AG20443 (cell line): ENCODE measurements at regions not wholly inside any gene's neighbourhood (a gene's known extent, or its start where the extent isn't known, plus 50 kb on each side); places are given as distances from the start of the nearest gene placed in this dataset.

Source experiments
- DNase-seq: peaks from one replicate; pipeline ENCODE4 v3.0.0; 2012; ENCODE audit warnings: low spot score, mixed read lengths

DNA sequence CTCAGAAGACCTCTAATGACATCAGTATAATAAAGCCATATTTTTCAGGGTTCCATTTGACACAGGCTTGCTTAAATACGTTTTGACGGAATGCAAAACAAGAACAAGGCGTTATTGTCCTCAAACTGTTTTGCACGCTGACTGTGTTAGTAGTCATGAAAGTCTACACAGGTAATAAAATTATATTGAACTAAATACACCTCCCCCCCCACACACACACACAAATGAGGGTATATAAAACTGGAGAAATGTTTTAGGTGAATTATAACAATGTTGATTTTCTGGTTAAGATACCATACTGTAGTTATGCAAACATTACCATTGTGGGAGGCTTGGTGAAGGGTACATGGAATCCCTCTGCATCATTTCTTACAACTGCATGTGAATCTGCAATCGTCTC, 257.1 kb upstream of the ARRDC4 start:
- DNase-seq = no peak

DNA sequence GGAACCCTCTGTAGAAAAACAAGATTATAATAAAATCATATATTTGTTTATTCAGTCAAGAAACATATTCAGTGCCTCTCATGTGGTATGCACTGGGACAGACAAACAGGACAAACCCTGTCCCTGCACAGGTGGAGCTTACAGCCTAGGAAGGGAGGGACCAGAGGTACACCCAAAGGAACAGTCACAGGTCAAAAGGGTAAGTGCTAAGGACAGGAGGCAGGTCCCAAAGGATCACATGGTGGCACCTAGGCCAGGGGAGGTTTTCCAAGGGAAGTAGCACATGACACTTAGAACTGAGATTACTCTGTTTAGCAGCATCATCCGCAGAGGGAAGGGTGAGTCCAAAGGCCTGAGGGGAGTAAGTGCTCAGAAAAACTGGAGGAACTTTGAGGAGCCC, 254.4 kb upstream of the ARRDC4 start:
- DNase-seq = no peak

DNA sequence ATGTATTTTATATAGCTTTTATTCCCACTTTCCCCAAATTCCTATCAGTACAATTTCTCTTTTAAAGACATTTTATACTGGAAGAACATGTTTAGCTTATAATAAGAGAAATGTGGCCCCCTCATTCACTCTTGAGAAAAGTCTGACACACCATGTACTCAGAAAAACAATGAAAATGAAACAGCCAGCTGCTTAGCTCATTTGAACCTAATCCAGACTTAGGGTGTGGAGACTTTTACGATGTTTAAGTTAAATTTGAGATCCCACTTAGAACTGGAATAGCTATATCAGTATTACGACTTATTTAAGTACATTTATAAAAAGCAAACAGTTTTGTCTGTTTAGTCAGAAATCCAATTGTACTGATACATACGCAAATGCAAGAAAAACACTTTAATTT, 252.3 kb upstream of the ARRDC4 start:
- DNase-seq = no peak

DNA sequence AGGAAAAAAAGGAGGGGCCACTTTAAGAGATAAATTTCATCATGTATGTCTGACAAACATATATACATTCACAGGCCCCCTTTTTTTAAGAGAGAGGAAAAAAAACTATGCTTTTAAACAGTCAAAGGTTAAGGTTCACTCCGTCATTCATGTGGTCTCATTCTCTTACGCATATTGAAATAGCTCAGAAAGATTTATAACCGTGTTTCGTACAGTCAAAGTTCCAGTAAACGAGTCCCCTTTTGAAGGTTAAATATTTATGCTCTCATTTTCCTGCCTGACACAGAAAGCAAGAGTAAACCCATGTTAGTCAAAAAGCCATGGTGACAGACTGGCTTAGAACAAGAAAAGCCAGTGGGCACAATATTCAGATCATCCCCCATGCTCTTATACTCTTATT, 248.0 kb upstream of the ARRDC4 start:
- no peak for DNase-seq

DNA sequence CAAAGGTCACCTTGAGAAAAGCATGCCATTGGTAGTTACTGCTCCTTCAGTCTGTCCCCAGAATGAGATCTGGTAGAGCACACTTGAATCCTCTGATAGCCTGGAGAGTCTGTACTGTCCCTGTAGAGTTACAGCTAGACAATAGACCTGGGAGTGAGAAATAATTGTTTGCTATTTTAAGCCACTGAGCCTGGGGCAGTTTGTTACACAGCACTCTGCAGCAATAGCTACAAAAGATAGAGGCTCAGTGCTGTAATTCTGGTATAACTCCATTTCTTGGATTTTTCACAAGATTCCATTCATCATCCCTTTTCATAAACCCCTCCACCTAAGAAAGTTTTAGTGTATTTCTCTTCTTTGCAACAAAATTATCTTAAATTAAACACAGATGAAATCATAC, 242.7 kb upstream of the ARRDC4 start:
- DNase-seq = no peak

DNA sequence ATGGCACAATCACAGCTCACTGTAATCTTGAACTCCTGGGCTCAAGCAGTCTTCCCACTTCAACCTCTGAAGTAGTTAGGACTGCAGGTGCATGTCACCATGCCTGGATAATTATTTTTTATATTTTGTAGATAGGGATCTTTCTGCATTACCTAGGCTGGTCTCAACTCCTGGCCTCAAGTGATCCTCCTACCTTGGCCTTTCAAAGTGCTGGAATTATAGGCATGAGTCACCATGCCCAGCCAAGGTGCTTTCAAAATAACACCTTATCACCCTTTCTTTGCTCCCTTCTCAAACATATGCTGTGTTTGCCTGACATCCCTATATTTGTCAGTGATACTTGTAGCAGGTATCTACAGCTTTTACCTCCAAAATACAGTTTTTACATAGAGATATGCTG, 242.0 kb upstream of the ARRDC4 start:
- DNase-seq = no peak

DNA sequence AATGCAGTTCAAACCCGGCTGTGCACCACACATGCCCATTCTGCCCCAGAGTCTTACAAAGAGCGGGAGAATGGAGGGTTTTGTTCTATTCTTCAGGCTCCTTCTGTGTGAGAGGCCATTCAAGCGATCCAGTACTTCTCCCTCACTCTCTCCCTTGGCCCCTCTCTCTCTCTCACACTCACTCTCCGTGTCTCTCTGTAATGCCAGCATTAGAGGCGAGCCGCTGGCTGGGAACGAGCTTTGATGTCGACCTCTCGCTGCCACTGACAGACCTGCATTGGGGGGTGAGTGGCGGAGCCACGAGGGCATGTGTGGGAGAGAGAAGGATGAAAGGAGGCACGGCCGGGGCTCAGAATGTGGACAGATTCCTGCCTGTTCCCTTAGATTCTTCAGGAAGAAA, 231.7 kb upstream of the ARRDC4 start:
- DNase-seq = no peak

DNA sequence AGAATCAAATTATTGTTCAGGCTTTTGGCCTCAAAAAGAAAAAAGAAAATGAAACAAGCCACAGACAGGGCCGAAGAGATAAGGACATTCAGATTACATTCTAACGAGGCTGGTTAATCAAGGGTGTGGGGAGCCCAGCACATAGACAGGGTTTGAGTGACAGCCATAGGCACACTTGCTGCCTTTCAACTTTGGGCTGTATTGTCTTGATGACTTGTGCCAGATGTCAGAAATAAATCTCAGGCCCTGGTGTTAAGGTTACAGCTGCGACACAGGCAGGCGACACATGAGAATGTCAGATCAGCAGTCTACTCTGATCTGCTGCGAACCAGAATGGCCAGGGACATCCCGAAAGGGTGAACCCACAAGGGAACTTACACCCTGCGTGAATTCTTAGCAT, 231.2 kb upstream of the ARRDC4 start:
- no peak for DNase-seq

DNA sequence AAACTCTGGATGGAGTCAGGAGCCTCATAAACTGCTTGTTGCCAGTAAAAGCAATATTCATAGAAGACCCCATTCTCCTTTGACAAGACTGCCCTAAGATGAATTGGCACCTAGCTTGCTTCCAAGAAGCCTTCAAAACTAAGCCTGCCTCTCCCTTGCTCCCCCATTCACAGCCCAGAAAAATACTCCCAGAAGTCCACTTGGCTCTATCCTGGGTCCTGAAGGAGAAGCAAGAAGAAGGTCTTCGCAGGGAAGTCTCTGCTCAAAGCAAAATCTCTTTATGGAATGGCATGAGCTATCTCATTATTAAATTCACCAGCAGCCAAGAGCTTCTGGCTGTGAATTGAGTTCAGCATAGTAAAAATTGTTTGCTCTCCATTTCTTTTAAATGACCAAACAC, 230.2 kb upstream of the ARRDC4 start:
- no peak for DNase-seq

DNA sequence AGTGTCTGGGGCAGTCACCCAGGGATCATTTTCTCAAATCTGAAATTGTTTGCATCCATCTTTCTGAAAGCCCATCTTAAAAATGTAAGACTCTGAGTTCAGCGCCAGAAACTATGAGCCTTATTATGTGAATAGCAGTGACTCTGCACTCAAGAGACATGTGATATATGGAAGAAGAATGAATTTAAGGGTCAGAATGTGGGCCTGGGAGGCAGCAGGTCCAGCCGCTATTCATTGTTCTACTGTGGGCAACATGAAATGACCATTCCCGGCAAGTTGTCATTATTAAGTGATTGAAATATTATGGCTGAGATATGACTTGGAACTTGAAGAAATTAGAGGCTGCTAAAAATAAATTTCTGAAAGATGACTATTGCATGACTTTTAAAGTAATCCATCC, 228.6 kb upstream of the ARRDC4 start:
- DNase-seq = no peak

DNA sequence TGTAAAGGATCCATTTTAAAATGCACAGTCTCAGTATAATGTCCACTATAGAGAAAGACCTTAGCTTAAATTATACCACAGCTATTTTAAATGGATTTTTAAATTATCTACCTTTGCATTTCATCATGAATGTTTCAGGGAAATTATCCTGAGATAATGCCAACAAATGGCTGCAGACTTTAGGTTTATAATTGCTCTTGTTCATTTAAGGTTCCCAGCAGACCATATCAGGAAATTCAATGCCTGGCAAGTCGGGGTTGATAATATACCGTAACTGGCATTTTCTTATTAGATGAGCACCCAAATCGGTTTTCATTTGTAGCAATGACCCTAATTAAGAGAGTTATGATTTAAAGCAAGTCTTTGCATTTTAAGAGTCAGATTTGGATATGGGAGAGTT, 227.1 kb upstream of the ARRDC4 start:
- no peak for DNase-seq

DNA sequence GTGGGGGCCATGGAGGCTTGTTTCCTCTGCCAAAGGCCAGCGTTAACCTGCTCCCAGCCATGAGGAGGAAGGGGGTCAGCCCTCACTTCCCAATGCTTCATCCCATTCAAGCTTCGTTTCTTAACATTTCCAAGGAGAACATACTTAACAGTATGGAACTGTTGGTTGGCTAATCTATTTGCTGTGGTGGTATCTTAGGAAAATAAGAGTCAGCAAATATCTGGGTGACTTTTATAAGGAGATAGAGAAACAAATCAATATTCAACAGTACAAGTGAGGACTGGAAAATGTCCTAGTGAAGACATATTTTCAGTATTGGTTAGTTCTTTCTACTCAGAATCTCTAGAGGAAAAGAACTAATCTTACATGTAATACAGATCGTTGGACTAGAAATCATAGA, 223.8 kb upstream of the ARRDC4 start:
- no peak for DNase-seq

DNA sequence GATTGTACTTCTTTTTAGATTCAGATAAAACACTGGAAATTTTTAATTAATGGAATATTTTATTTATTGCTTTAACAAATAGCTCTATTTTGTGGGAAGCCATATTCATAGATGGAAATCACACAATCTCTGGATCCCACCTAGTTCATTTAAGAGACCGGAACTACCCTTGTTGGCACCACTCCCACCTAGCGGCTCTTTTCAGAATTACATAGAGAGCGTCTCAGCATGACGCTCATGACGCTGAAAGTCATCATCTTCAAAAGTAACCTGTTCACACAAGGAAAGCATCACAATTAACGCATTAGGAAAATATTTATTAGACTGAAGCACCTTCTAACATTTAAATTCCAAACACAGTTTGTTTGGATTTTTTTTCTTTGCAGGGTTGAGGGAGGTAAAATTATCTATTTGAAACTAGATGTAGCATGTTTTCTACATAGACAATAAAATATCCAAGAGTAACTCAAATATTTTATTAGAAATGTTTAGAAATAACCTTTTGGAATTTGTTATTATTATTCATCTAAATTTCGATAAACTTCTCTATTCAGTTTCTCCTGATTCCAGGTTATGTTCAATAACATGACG, 214.9 kb upstream of the ARRDC4 start:
- DNase-seq = no peak

DNA sequence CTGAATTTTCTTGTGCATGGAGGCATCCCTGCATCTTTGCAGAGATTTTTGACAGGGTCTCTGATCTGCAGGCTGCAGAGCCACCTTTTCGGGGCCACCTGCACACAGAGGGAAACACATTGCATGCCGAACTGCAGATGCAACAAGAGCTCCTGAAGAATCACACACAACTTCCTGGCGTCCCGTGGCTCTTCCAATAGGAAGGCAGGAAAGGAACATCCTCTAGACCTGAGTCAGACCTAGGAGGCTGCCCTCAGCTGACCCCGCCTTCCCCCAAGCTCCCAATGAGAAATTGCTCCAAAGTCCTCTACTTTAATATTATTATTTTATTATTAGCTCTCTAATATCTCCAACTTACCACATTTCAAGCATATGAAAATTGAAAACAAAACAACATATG, 213.2 kb upstream of the ARRDC4 start:
- DNase-seq = no peak

DNA sequence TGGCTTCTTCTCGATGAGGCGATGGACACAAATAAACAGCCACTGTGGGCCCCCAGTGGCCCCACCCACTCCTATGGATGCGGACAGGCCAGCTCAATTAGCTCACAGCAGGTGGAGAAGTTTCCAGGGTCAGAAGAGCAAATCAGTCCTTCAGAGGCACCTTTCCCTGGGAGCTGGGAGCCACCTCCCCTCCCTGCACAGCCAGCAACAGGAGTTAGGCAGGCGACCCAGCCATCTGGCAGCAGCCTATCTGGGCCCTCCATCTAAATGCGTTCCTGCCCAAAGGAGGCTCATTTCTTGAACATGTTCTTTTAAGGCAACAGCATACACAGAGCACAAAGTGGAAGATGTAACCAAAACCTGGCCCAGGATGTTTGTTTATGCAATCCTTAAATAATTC, 211.9 kb upstream of the ARRDC4 start:
- DNase-seq = no peak

DNA sequence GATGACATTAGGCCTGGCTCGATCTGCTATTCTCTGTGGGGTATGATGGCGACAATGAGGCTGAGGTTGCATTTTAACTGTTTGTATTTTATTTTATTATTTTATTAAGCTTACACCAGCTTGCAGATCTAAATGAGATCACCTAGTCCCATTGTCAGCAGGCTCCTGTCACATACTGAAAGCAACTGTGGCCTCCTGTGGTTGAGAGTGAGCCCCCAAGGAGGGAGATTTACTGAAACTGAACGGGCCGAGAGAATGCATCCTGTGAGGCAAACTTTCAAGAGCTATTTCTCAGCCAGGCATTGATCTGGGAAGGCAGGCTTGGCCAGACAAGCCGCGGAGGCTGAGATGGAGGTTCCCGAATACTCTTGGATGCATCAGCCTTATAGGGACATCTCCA, 210.4 kb upstream of the ARRDC4 start:
- DNase-seq = no peak

DNA sequence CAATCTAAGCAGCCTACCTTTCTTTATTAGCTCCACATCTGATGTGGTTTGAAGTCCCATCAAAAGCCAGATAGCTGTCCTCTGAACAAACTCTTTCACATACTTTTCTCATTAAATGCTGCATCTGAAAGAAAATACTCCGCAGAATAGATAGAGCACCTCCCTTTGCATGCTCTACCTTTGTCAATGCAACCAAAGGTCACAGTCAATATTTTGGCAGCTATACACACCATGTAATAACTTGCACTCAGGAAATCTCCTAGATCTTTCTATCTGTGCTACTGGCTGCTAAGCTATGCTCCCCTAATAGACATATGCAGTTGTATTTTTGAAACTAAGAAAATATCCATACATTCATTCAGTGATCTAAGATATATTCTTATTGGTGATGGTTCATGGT, 204.8 kb upstream of the ARRDC4 start:
- no peak for DNase-seq

DNA sequence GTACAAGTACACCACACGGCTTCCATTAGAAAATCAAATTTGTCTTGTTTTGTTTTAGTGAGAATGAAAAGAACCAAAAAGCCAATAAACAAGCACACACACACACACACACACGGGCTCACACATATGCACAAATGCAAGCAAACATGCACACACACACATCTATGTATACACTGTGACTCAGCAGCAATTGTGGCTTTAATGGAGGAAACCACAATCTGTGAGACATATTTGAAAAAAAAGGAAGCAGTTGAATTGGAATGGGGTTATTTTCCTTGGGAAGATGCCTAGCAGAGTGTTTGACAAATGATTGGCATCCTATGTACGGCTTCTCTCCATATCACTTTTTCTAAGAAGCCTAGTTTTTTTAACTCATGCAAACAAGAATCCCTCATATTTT, 201.1 kb upstream of the ARRDC4 start:
- no peak for DNase-seq

DNA sequence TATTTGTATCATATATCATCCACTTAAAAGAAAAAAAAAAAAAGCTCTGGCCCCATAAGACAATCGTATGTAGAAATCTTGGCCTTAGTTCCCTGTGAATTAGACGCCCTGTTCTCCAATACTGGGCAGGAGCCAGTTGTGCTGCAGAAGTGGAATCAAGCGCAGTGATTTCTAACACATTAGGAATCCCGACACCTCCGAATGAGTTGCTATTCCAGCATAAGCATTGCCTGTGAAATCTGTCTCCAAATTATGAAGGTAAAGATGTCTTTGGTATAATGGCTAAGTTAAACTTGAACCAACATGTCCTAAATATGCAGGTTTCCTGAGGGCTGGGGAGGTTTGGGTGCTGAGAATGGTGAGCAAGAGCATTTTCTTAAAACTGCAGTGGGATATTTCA, 199.4 kb upstream of the ARRDC4 start:
- DNase-seq = no peak

DNA sequence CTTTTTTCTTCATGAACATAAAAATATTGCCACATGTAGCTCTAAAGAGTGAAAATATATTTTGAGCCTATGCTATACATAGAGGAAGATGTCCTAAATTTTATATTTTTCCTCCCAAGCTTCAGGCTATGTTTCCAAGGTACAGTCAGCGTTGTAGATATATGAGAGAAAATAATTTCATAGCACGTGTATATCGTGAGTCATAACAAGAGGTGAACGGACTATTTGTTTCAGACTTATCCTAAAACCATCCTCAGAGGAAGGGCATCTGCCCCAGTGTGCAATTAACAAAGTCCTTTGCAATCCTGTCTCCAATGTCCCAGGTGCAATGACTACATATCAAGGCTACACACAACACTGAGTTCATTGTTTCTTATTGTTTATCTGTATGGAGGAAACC, 177.3 kb upstream of the ARRDC4 start:
- no peak for DNase-seq

DNA sequence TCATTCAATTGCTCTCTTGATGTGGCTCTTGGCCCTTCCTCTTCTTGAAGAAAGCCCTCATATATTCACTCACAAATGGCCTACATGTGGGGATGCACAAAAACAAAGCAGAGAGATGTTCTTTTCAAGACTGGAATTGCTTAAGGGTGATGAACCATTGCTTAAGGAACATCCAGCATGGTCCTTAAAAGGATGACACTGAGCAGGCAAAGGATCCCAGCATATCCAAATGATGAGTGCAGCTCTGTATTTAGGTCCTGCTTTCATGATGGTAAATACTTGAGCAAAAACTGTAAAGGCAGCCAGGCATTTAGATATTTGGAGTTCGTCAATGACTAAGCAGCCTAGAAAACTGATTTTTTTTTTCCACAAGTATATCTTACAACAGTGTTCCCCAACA, 173.8 kb upstream of the ARRDC4 start:
- DNase-seq = no peak

DNA sequence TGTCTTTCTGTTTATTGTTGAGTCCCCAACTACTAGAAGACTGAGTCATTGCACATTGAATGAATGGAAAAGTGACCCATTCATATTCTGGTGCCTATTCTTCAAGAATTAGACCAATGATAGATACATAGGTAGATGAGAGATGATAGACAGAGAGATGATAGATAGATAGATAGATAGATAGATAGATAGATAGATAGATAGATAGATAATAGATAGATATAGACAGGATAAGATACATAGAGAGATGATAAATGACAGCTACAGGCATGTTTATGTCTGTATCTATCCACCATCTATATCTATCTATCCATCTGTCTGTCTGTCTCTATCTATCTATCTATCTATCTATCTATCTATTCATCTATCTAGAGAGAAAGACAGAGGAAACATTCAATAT, 170.3 kb upstream of the ARRDC4 start:
- no peak for DNase-seq

DNA sequence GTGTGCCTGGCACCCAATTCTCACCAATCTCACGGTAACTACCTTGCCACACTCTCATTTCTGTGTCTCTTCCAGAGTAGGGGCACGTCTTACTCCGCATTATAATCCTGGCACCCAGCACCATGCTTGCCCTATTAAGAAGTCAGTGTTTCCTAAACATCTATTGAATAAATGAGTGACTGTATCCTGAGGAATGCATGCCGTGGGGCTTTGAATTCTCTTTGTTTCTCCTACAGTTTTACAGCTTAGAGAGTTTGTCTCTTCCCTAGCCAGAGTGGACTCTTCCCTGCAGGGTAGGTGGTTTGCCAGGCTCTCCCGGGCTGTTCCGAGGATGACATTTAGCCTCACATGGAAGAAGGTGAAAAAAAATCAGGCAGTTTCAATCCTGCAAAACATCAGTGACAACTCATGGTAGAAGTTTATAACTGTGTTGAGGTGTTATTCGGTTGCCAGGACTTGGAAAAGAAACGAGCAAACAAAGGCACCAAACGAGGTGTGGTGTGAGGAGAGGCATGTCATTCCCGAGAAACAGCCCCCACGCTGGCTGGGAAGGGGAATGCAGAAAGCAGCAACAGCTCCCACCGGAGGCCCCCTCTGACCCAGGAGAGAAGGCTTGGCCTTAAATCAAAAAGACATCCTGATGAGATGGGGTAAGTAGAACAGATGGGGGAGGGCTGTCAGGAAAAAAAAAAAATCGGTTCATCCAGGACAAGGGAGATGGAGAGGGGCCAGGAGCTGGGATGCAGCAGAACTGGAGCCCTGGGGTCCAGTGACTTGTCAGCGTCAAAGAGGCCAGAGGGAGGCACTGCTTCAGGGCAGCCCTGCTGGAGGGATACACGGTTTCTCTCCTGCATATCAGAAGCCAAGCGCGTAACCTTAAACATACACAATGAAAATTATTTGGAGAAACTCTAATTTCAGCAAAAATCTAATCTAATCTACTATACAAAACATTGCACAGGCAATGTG, 168.4 kb upstream of the ARRDC4 start:
- no peak for DNase-seq

DNA sequence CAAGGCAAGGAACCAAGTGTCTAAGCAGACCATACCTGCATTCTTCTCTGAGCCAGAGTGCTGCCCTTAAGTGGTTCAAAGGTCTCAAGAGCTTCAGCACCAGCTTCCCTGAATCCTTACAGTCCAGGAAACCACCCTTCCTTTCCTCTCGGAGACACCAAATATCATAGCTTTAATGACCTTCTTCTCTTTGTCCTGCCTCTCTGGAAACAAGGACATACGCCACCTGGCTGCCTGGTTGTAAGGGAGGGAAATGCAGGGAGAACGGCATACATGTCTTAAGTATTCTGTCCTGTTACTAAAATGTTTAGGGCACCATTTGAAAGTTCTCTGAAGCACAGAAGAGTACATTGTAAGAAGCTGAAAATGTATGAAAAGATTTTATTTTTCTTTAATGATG, 155.6 kb upstream of the ARRDC4 start:
- no peak for DNase-seq
